HepG2 (cell line): ENCODE measurements at regions not wholly inside any gene's neighbourhood (a gene's known extent, or its start where the extent isn't known, plus 50 kb on each side); places are given as distances from the start of the nearest gene placed in this dataset.

Source experiments
- BRCA1 ChIP-seq: sonication (generic); formaldehyde crosslinking; IDR thresholded peaks from 2 replicates; pipeline ENCODE4 v1.4.0; 2020; ENCODE audit warnings: missing genetic modification reagents
- MTA1 ChIP-seq: sonication (generic); formaldehyde crosslinking; IDR thresholded peaks from 2 replicates; pipeline ENCODE4 v1.4.0; 2020; ENCODE audit warnings: missing genetic modification reagents, mild to moderate bottlenecking, borderline replicate concordance
- MYC ChIP-seq: sonication (generic); formaldehyde crosslinking; IDR thresholded peaks from 2 replicates; pipeline ENCODE4 v1.9.0; 2021; ENCODE audit warnings: missing genetic modification reagents, borderline replicate concordance
- ZNF12 ChIP-seq: sonication (generic); formaldehyde crosslinking; IDR thresholded peaks from 2 replicates; pipeline ENCODE4 v1.5.0; 2020; ENCODE audit warnings: missing genetic modification reagents

GRCh38 chr3:70386043-70386442 lies 73.6 kb upstream of the MDFIC2 start:
- TF ChIP-seq MTA1 (CRISPR knock-in tag) (no peak), ZNF12 (CRISPR knock-in tag) (no peak), BRCA1 (CRISPR knock-in tag) (no peak), MYC (no peak)
